HCT116 (cell line): ENCODE measurements at regions not wholly inside any gene's neighbourhood (a gene's known extent, or its start where the extent isn't known, plus 50 kb on each side); places are given as distances from the start of the nearest gene placed in this dataset.

Experiments used
- ATAC-seq: fragments of 200-7000 bp; cut with Tn5 transposase; 2 replicates; pipeline ENCODE4 v1.9.1; 2020; ENCODE audit warnings: mild to moderate bottlenecking, moderate library complexity
- BruUV-seq: library from RNA; stranded (reverse); fragments of 400-500 nt; replicated peaks from 2 replicates; lab custom pipeline; 2021; lab: Mats Ljungman, UMichigan
- CTCF ChIA-PET: fragments of 300-600 bp; sonication (Branson Sonifier 250); formaldehyde crosslinking; loops from one replicate; lab custom pipeline; 2021; ENCODE audit warnings: antibody characterized with exemption; lab: Charles Lee
- POLR2A ChIA-PET: fragments of 300-600, 350-600 bp; sonication (Branson Sonifier 250); formaldehyde crosslinking; loops from one replicate; lab custom pipeline; 2021; ENCODE audit warnings: antibody characterized with exemption; lab: Charles Lee
- RAD21 ChIA-PET, 2 experiments: fragments of 300-600 bp; sonication (Branson Sonifier 250); formaldehyde crosslinking; loops; one replicate each; lab custom pipeline; 2023; ENCODE audit warnings: low total read pairs in 2 of 2; ENCODE audit not compliant: uncharacterized antibody in 2 of 2, unreplicated experiment in 2 of 2, low non-redundant PET in 1 of 2; lab: Charles Lee
- DNase-seq: peaks from one replicate; pipeline ENCODE4 v3.0.0-alpha.2; 2010; ENCODE audit warnings: low read depth, low spot score
- H2AFZ ChIP-seq: fragments of 200-600 bp; shearing (Covaris generic), sonication (generic); 2 replicates; pipeline ENCODE4 v1.6.1; 2017; ENCODE audit warnings: low read depth, mixed run types, mixed read lengths, antibody characterized with exemption, low read length; ENCODE audit not compliant: poor library complexity, severe bottlenecking
- H3K27ac ChIP-seq: 2 replicates; pipeline ENCODE4 v1.5.1; 2012; ENCODE audit warnings: low read depth, low read length
- H3K27me3 ChIP-seq: fragments of 200-600 bp; sonication (generic); 2 replicates; pipeline ENCODE4 v1.6.1; 2016; ENCODE audit warnings: mixed run types, low read length, mixed read lengths; ENCODE audit not compliant: insufficient read depth
- H3K36me3 ChIP-seq, 2 experiments: fragments of 200-500 bp in 1 of 2; fragments of 200-600 bp in 1 of 2; sonication (Bioruptor generic) in 1 of 2; sonication (generic) in 1 of 2; 2 replicates each; pipeline versions ENCODE4 v1.5.1 to v1.6.1; 2014 to 2016; ENCODE audit warnings: low read length in 2 of 2, inconsistent platforms in 1 of 2, mixed read lengths in 1 of 2, mixed run types in 1 of 2; ENCODE audit not compliant: insufficient read depth in 2 of 2, control insufficient read depth in 1 of 2
- H3K4me1 ChIP-seq, 2 experiments: fragments of 200-600 bp in 1 of 2; sonication (generic) in 1 of 2; 2 replicates each; pipeline versions ENCODE4 v1.5.1 to v1.6.1; 2012 to 2017; ENCODE audit warnings: low read length in 2 of 2, inconsistent platforms in 1 of 2, mild to moderate bottlenecking in 1 of 2, mixed read lengths in 1 of 2, mixed run types in 1 of 2, moderate library complexity in 1 of 2; ENCODE audit not compliant: insufficient read depth in 2 of 2, control insufficient read depth in 1 of 2
- H3K4me2 ChIP-seq: fragments of 200-600 bp; sonication (generic); 2 replicates; pipeline ENCODE4 v1.6.1; 2017; ENCODE audit warnings: mixed run types, low read length, mixed read lengths
- H3K4me3 ChIP-seq, 2 experiments: fragments of 200-600 bp in 1 of 2; sonication (generic) in 1 of 2; replicated peaks in 1 of 2; 2 replicates each; pipeline ENCODE4 v1.5.1; 2011 to 2016; ENCODE audit warnings: low read length in 2 of 2, control low read depth in 1 of 2, low read depth in 1 of 2, mild to moderate bottlenecking in 1 of 2, mixed read lengths in 1 of 2, mixed run types in 1 of 2
- H3K79me2 ChIP-seq: fragments of 200-600 bp; sonication (generic); 2 replicates; pipeline ENCODE4 v1.6.1; 2017; ENCODE audit warnings: mild to moderate bottlenecking, mixed run types, low read length, moderate library complexity, mixed read lengths; ENCODE audit not compliant: insufficient read depth
- H3K9ac ChIP-seq: fragments of 200-600 bp; sonication (generic); 2 replicates; pipeline ENCODE4 v1.6.1; 2016; ENCODE audit warnings: low read length, mixed read lengths
- H3K9me2 ChIP-seq: fragments of 200-600 bp; sonication (generic), shearing (Covaris generic); 2 replicates; pipeline ENCODE4 v1.6.1; 2017; ENCODE audit warnings: mixed run types, mild to moderate bottlenecking, moderate library complexity; ENCODE audit not compliant: insufficient read depth
- H3K9me3 ChIP-seq, 2 experiments: fragments of 200-500 bp in 1 of 2; fragments of 200-600 bp in 1 of 2; sonication (Bioruptor generic) in 1 of 2; sonication (generic) in 1 of 2; 2 replicates each; pipeline ENCODE4 v1.6.1; 2014 to 2017; ENCODE audit warnings: low read length in 2 of 2, mixed read lengths in 2 of 2, inconsistent platforms in 1 of 2, low read depth in 1 of 2, mild to moderate bottlenecking in 1 of 2, mixed run types in 1 of 2, moderate library complexity in 1 of 2; ENCODE audit not compliant: control insufficient read depth in 1 of 2, insufficient read depth in 1 of 2
- H4K20me1 ChIP-seq: fragments of 200-600 bp; sonication (generic), shearing (Covaris generic); 2 replicates; pipeline ENCODE4 v1.6.1; 2017; ENCODE audit warnings: mixed run types, mild to moderate bottlenecking, moderate library complexity; ENCODE audit not compliant: insufficient read depth
- CBX3 ChIP-seq: IDR thresholded peaks from 2 replicates; pipeline ENCODE4 v1.6.1; 2012; ENCODE audit warnings: low read depth
- EGR1 ChIP-seq: IDR thresholded peaks from 2 replicates; pipeline ENCODE4 v1.6.1; 2012; ENCODE audit warnings: low read depth
- EZH2 ChIP-seq: fragments of 200-600 bp; sonication (generic); IDR thresholded peaks from 2 replicates; pipeline ENCODE4 v1.6.1; 2017; ENCODE audit warnings: antibody characterized with exemption, mixed run types
- EZH2phosphoT487 ChIP-seq: fragments of 200-600 bp; IDR thresholded peaks from 2 replicates; pipeline ENCODE4 v1.6.1; 2018; ENCODE audit warnings: antibody characterized with exemption, borderline replicate concordance
- FOSL1 ChIP-seq: IDR thresholded peaks from 2 replicates; pipeline ENCODE4 v1.6.1; 2012; ENCODE audit warnings: low read depth
- POLR2AphosphoS5 ChIP-seq: IDR thresholded peaks from 2 replicates; pipeline ENCODE4 v1.6.1; 2011; ENCODE audit warnings: mild to moderate bottlenecking, low read depth, low read length, moderate library complexity
- RAD21 ChIP-seq: IDR thresholded peaks from 2 replicates; pipeline ENCODE4 v1.6.1; 2012; ENCODE audit warnings: low read depth, mild to moderate bottlenecking
- SIN3A ChIP-seq: IDR thresholded peaks from 2 replicates; pipeline ENCODE4 v1.6.1; 2012; ENCODE audit warnings: low read depth
- SP1 ChIP-seq: IDR thresholded peaks from 2 replicates; pipeline ENCODE4 v1.6.1; 2012; ENCODE audit warnings: low read depth
- TCF7L2 ChIP-seq: IDR thresholded peaks from 2 replicates; pipeline ENCODE4 v1.7.0; 2011; ENCODE audit warnings: borderline replicate concordance, inconsistent platforms; ENCODE audit not compliant: insufficient read depth, insufficient read length; ENCODE audit errors: extremely low read depth
- YY1 ChIP-seq: IDR thresholded peaks from 2 replicates; pipeline ENCODE4 v1.6.1; 2011; ENCODE audit warnings: low read length, low read depth, moderate library complexity, mild to moderate bottlenecking; ENCODE audit not compliant: insufficient replicate concordance; ENCODE audit errors: extremely low read depth
- ZNF274 ChIP-seq: fragments of 200-500 bp; sonication (Bioruptor generic); IDR thresholded peaks from 2 replicates; pipeline ENCODE4 v1.6.1; 2014; ENCODE audit warnings: mild to moderate bottlenecking, low read depth, low read length, inconsistent platforms
- intact Hi-C: fragments of 100-400 bp; cut with micrococcal nuclease; formaldehyde crosslinking; loops from 2 replicates; pipeline ENCODE4 v1.10.0; 2022
- TF ChIP-seq, protein P1 (sequence below): IDR thresholded peaks from 2 replicates; pipeline ENCODE4 v1.6.1; 2012
- TF ChIP-seq, protein P2 (sequence below), 3 experiments: fragments of 200-600 bp in 1 of 3; sonication (generic) in 1 of 3; IDR thresholded peaks in 2 of 3; conservative IDR thresholded peaks in 1 of 3; 2 replicates each; pipeline ENCODE4 v1.5.1; 2012 to 2017; ENCODE audit warnings: low read depth in 2 of 3, low read length in 2 of 3, antibody characterized with exemption in 1 of 3, borderline replicate concordance in 1 of 3, control low read depth in 1 of 3, mild to moderate bottlenecking in 1 of 3, mixed read lengths in 1 of 3, mixed run types in 1 of 3, moderate library complexity in 1 of 3; ENCODE audit not compliant: insufficient read depth in 1 of 3

DNA sequence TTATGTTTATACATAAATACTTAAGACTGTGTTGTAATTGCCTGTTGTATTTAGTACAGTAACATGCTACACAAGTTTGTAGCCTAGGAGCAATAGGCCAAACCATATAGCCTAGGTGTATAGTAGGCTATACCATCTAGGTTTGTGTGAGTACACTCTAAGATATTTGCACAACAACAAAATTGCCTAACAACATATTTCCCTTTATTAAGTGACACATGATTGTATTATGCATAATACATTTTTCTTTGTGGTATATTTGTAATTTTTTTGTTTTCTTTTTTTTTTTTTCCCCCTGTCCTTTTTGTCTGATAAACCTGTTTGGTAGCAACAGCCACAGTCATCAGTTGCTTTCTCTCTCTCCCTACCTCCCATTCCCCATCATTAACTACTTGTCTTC is 945.6 kb downstream of the ZPLD1 start:
- H3K4me2 ChIP-seq, result no peak overlapping the region
- RAD21 ChIA-PET, result no interaction called here
- ATAC-seq (no peak), DNase-seq (no peak)
- H3K79me2 ChIP-seq, result no peaks in the 10 kb centered on the region
- H3K4me1 ChIP-seq, result no peaks in the 10 kb centered on the region
- H3K27me3 ChIP-seq, result no peaks in the 10 kb centered on the region
- no peaks in the 10 kb centered on the region for H4K20me1 ChIP-seq
- intact Hi-C loops, result no loop called here
- BruUV-seq, result no TSS peak
- CTCF ChIA-PET, result no interaction called here
- TF ChIP-seq, protein P1, sequence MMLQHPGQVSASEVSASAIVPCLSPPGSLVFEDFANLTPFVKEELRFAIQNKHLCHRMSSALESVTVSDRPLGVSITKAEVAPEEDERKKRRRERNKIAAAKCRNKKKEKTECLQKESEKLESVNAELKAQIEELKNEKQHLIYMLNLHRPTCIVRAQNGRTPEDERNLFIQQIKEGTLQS, result no peak
- TF ChIP-seq EGR1 (no peak), SIN3A (no peak), YY1 (no peak), SP1 (no peak), CBX3 (no peak), ZNF274 (no peak), EZH2phosphoT487 (no peak), RAD21 (no peak)
- H2AFZ ChIP-seq, result no peak overlapping the region
- POLR2A ChIA-PET, result no interaction called here
- no peaks in the 10 kb centered on the region for H3K9me2 ChIP-seq
- H3K27ac ChIP-seq, result no peak overlapping the region
- H3K9me3 ChIP-seq, result no peaks in the 10 kb centered on the region
- no peaks in the 10 kb centered on the region for H3K36me3 ChIP-seq
- H3K4me3 ChIP-seq, result no peak overlapping the region
- H3K9ac ChIP-seq, result no peak overlapping the region

DNA sequence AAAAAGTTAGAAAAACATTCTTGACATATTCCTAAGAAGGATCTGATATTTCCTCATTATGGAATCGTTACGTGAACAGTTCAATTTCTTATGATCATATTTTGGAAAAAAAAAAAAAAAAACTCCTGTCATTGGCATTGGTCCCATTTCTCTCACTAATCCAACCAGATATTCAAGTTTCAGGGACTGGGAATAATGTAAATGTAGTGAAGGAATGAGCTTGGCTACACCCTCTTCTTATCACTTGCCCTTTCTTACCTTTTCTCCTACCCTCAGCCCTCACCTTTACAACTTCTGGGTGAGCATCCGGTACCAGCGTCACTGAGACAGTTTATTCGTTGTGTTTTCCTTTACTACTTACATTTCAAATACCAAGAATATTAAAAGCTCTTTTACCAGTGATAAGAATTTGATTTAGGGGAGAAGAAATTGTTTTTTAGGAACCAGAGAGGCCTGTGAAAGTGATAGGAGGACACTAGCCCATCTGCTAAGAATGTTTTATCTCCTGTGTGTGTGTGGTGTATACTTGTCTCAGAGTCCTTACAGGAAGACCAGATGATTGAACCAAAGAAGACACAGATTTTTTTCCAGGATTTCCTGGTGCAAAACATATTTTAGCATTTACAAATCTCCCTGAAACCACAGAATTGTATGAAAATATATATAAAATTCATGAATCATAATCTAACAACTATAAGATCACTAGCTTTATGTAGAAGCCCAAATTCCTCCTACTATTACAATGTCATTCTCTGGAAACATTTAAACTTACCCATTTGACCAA is 946.7 kb downstream of the ZPLD1 start:
- no peaks in the 10 kb centered on the region for H3K79me2 ChIP-seq
- no peak overlapping the region for H3K4me3 ChIP-seq
- no peak overlapping the region for H3K27ac ChIP-seq
- no peaks in the 10 kb centered on the region for H3K9me3 ChIP-seq
- no peaks in the 10 kb centered on the region for H4K20me1 ChIP-seq
- no peaks in the 10 kb centered on the region for H3K9me2 ChIP-seq
- POLR2A ChIA-PET, result interaction anchor here (0.7 kb wide), 1 partner anchor 409 kb away, joined by 3 read pairs; no protein-coding TSS in a partner anchor
- H3K9ac ChIP-seq, result no peak overlapping the region
- no peak overlapping the region for H2AFZ ChIP-seq
- DNase-seq (no peak), ATAC-seq (no peak)
- H3K27me3 ChIP-seq, result no peaks in the 10 kb centered on the region
- CTCF ChIA-PET, result no interaction called here
- H3K36me3 ChIP-seq, result no peaks in the 10 kb centered on the region
- BruUV-seq, result no TSS peak
- no peak overlapping the region for H3K4me2 ChIP-seq
- no peaks in the 10 kb centered on the region for H3K4me1 ChIP-seq
- intact Hi-C loops, result no loop called here
- RAD21 ChIA-PET, result interaction anchor here in 1 of 2 experiments (0.7 kb wide), 1 partner anchor 141 kb away, joined by 3 read pairs; no protein-coding TSS in a partner anchor
- TF ChIP-seq SP1 (no peak), EZH2phosphoT487 (no peak), YY1 (no peak), ZNF274 (no peak), FOSL1 (no peak), TCF7L2 (no peak), POLR2AphosphoS5 (no peak), EZH2 (no peak)
- TF ChIP-seq, protein P1, result no peak
- TF ChIP-seq, protein P2, sequence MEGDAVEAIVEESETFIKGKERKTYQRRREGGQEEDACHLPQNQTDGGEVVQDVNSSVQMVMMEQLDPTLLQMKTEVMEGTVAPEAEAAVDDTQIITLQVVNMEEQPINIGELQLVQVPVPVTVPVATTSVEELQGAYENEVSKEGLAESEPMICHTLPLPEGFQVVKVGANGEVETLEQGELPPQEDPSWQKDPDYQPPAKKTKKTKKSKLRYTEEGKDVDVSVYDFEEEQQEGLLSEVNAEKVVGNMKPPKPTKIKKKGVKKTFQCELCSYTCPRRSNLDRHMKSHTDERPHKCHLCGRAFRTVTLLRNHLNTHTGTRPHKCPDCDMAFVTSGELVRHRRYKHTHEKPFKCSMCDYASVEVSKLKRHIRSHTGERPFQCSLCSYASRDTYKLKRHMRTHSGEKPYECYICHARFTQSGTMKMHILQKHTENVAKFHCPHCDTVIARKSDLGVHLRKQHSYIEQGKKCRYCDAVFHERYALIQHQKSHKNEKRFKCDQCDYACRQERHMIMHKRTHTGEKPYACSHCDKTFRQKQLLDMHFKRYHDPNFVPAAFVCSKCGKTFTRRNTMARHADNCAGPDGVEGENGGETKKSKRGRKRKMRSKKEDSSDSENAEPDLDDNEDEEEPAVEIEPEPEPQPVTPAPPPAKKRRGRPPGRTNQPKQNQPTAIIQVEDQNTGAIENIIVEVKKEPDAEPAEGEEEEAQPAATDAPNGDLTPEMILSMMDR (IDR thresholded peaks at IDR 0.05 in 2 of 3, conservative IDR thresholded peaks at IDR 0.05 in 1 of 3; ENCODE audit: borderline replicate concordance in 1 of 3, insufficient read depth in 1 of 3, low read depth in 2 of 3, low read length in 2 of 3), result no peak
